Upper lobe of left lung (tissue), 4 donors: ENCODE measurements at regions not wholly inside any gene's neighbourhood (a gene's known extent, or its start where the extent isn't known, plus 50 kb on each side); places are given as distances from the start of the nearest gene placed in this dataset.

Experiments
- CTCF ChIP-seq, 6 experiments: fragments of 450-650 bp in 4 of 6; fragments of 200-600 bp in 2 of 6; sonication (generic) in 2 of 6; IDR thresholded peaks; one replicate each; pipeline ENCODE4 v1.5.1; 2016 to 2019; ENCODE audit warnings: antibody characterized with exemption in 6 of 6
- EP300 ChIP-seq, 4 donors: sonication (generic); formaldehyde crosslinking; IDR thresholded peaks; one replicate each; pipeline ENCODE4 v1.5.1; 2017; ENCODE audit warnings: antibody characterized with exemption in 4 of 4, control low read depth in 2 of 4
- POLR2A ChIP-seq, 4 donors: fragments of 450-650 bp; IDR thresholded peaks; one replicate each; pipeline ENCODE4 v1.5.1; 2016 to 2017; ENCODE audit warnings: antibody characterized with exemption in 4 of 4, mild to moderate bottlenecking in 2 of 4
- POLR2AphosphoS5 ChIP-seq, 2 donors: sonication (generic); formaldehyde crosslinking; IDR thresholded peaks; one replicate each; pipeline ENCODE4 v1.5.1; 2017; ENCODE audit warnings: antibody characterized with exemption in 2 of 2

DNA sequence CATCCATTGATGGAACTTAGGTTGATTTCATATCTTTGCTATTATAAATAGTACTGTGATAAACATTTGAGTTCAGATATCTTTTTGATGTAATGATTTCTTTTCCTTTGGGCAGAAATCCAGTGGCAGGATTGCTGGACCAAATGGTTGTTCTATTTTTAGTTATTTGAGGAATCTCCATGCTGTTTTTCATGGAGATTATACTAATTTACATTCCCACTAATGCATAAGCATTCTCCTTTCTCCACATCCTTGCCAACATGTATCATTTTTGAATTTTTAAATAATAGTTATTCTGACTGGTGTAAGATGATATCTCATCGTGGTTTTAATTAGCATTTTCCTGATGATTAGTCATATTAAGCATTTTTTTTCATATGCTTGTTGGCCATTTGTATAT, 144.0 kb upstream of the SUCLG2 start:
- TF ChIP-seq POLR2A (IDR thresholded peaks at IDR 0.05) (no peak), CTCF (IDR thresholded peaks at IDR 0.05) (no peak), EP300 (IDR thresholded peaks at IDR 0.05) (no peak), POLR2AphosphoS5 (IDR thresholded peaks at IDR 0.05) (no peak)
